GM23248 (cell line): ENCODE measurements at regions not wholly inside any gene's neighbourhood (a gene's known extent, or its start where the extent isn't known, plus 50 kb on each side); places are given as distances from the start of the nearest gene placed in this dataset.

ENCODE experiments used
- DNase-seq: peaks from one replicate; pipeline ENCODE4 v3.0.0-alpha.2; 2015
- H2AFZ ChIP-seq: fragments of 200-600 bp; sonication (generic); 2 replicates; pipeline ENCODE4 v1.6.1; 2016; ENCODE audit warnings: antibody characterized with exemption
- H3F3A ChIP-seq: fragments of 200-600 bp; sonication (generic); 2 replicates; pipeline ENCODE4 v1.6.1; 2016; ENCODE audit warnings: mild to moderate bottlenecking, antibody characterized with exemption, mixed run types; ENCODE audit not compliant: insufficient read depth
- H3K27ac ChIP-seq: fragments of 200-600 bp; sonication (generic); 2 replicates; pipeline ENCODE4 v1.5.1; 2016; ENCODE audit warnings: mild to moderate bottlenecking
- H3K27me3 ChIP-seq: fragments of 200-600 bp; sonication (generic); replicated peaks from 2 replicates; pipeline ENCODE4 v1.6.1; 2016; ENCODE audit warnings: mild to moderate bottlenecking; ENCODE audit not compliant: insufficient read depth
- H3K36me3 ChIP-seq: fragments of 200-600 bp; sonication (generic); 2 replicates; pipeline ENCODE4 v1.6.1; 2016; ENCODE audit warnings: low read depth, mild to moderate bottlenecking
- H3K4me1 ChIP-seq: fragments of 200-600 bp; sonication (generic); 2 replicates; pipeline ENCODE4 v1.6.1; 2016; ENCODE audit warnings: mild to moderate bottlenecking; ENCODE audit not compliant: insufficient read depth
- H3K4me2 ChIP-seq: fragments of 200-600 bp; sonication (generic); one replicate; pipeline ENCODE4 v1.6.1; 2016; ENCODE audit warnings: mild to moderate bottlenecking; ENCODE audit not compliant: unreplicated experiment
- H3K4me3 ChIP-seq: fragments of 200-600 bp; sonication (generic); 2 replicates; pipeline ENCODE4 v1.5.1; 2016; ENCODE audit warnings: mild to moderate bottlenecking
- H3K79me2 ChIP-seq: fragments of 200-600 bp; sonication (generic); 2 replicates; pipeline ENCODE4 v1.6.1; 2016; ENCODE audit warnings: mild to moderate bottlenecking; ENCODE audit not compliant: insufficient read depth
- H3K9ac ChIP-seq: fragments of 200-600 bp; sonication (generic); 2 replicates; pipeline ENCODE4 v1.6.1; 2016; ENCODE audit warnings: mild to moderate bottlenecking
- H3K9me2 ChIP-seq: fragments of 200-600 bp; sonication (generic); 2 replicates; pipeline ENCODE4 v1.6.1; 2016; ENCODE audit warnings: mixed run types, mild to moderate bottlenecking, moderate library complexity; ENCODE audit not compliant: insufficient read depth
- H3K9me3 ChIP-seq: fragments of 200-600 bp; sonication (generic); one replicate; pipeline ENCODE4 v1.6.1; 2017; ENCODE audit warnings: low read depth
- H4K20me1 ChIP-seq: fragments of 200-600 bp; sonication (generic); 2 replicates; pipeline ENCODE4 v1.6.0; 2016; ENCODE audit not compliant: insufficient read depth
- EZH2 ChIP-seq: fragments of 200-600 bp; sonication (generic); IDR thresholded peaks from 2 replicates; pipeline ENCODE4 v1.6.1; 2018; ENCODE audit warnings: antibody characterized with exemption, mild to moderate bottlenecking; ENCODE audit not compliant: insufficient read depth, poor library complexity, severe bottlenecking
- EZH2phosphoT487 ChIP-seq: fragments of 200-600 bp; sonication (generic); IDR thresholded peaks from 2 replicates; pipeline ENCODE4 v1.6.1; 2018; ENCODE audit warnings: antibody characterized with exemption, moderate library complexity, mild to moderate bottlenecking, low read depth; ENCODE audit not compliant: insufficient read depth
- WGBS, 2 experiments: methylation state at CpG; one replicate each; pipeline ENCODE4 v1.1.6; 2015 to 2017; ENCODE audit warnings: low lambda C conversion rate in 2 of 2, low coverage in 1 of 2; ENCODE audit errors: missing lambda C conversion rate in 2 of 2; 5-methylcytosine and 5-hydroxymethylcytosine counted together
- in situ Hi-C: fragments of 300-500 bp; cut with MboI; formaldehyde crosslinking; loops from 2 replicates; pipeline ENCODE4 v1.15.0; 2020

DNA sequence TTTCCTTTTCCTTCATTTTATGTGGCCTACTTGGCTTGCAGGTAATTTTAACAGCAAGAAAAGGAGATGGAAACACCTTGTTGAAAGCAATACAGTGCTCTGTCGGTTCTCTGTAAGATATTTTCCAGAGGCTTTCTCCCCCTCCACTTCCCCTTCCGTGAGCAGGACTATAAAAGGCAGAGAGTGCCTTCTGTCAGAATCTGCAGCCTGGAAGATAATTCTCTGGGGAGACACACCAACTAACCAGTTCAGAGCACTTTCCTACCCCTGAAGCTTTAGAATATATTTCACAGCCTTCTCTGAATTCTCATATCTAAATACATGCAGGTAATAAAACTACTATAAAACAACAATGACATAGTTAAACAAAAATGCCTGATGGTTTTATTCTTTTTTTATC is 141.1 kb downstream of the IDS start:
- TF ChIP-seq EZH2 (no peak), EZH2phosphoT487 (no peak)
- Histone ChIP-seq H3K27ac (no peak overlapping the region), H3K36me3 (no peaks in the 10 kb centered on the region), H3K4me1 (no peaks in the 10 kb centered on the region), H3K4me3 (no peak overlapping the region), H3K9ac (no peak overlapping the region), H3K9me3 (no peaks in the 10 kb centered on the region), H4K20me1 (no peaks in the 10 kb centered on the region), H3K79me2 (no peaks in the 10 kb centered on the region), H3K27me3 (no peaks in the 10 kb centered on the region), H3F3A (no peaks in the 10 kb centered on the region), H2AFZ (no peak overlapping the region), H3K4me2 (no peak overlapping the region), H3K9me2 (no peaks in the 10 kb centered on the region)
- 28 to 32% methylated on average over 2 of the region's 2 CpGs for WGBS, 2 experiments
- in situ Hi-C loops, result no loop called here
- DNase-seq, result no peak

DNA sequence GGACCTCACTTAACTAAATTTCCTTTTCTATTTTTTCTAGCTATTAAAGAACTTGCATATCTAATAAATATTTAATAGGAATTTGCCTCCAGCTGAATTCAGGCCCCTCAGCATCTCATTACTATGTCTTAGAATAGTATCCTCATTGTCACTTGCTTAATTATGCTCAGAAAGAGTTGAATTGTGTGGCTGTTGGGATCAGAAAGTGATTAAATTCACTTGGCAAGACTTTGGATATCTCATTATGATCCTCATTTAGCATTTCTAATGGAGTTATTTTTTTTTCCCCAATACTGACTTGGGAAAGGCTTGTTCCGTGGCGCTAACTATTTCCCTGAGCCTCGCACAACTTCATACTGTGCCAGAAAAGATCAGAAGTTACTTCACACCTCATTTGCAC is 158.8 kb downstream of the IDS start:
- TF ChIP-seq EZH2 (no peak), EZH2phosphoT487 (no peak)
- Histone ChIP-seq H3K27ac (no peak overlapping the region), H3K4me1 (no peaks in the 10 kb centered on the region), H2AFZ (no peak overlapping the region), H3K36me3 (no peaks in the 10 kb centered on the region), H3K4me2 (no peak overlapping the region), H3K9me2 (no peaks in the 10 kb centered on the region), H3K79me2 (no peaks in the 10 kb centered on the region), H3K9ac (no peak overlapping the region), H3K4me3 (no peak overlapping the region), H3K9me3 (no peaks in the 10 kb centered on the region), H3K27me3 (no peaks in the 10 kb centered on the region), H3F3A (no peaks in the 10 kb centered on the region), H4K20me1 (no peaks in the 10 kb centered on the region)
- DNase-seq, result no peak
- in situ Hi-C loops, result no loop called here
- 15 to 19% methylated on average over 3 of the region's 3 CpGs for WGBS, 2 experiments

DNA sequence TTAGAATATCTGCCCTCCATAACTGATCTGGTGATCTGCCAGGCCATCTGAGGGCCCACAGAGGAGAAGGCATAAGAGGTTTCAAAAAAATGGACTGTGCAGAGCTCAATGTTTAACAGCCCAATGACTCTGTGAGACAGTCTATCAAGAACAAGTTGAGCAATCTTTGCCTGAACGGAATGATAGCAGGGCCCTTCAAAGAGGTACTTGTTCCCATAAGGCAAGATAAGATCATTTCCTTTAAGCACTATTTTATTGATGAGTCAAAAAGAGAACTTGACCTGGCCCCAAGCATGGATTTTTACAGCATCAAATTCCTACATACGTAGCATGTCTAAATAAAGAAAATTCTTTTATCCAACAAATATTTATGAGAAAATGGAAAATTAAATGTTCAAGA is 182.8 kb downstream of the IDS start:
- 36 to 37% methylated on average over 2 of the region's 2 CpGs for WGBS, 2 experiments
- H3F3A ChIP-seq, result no peaks in the 10 kb centered on the region
- in situ Hi-C loops, result no loop called here

DNA sequence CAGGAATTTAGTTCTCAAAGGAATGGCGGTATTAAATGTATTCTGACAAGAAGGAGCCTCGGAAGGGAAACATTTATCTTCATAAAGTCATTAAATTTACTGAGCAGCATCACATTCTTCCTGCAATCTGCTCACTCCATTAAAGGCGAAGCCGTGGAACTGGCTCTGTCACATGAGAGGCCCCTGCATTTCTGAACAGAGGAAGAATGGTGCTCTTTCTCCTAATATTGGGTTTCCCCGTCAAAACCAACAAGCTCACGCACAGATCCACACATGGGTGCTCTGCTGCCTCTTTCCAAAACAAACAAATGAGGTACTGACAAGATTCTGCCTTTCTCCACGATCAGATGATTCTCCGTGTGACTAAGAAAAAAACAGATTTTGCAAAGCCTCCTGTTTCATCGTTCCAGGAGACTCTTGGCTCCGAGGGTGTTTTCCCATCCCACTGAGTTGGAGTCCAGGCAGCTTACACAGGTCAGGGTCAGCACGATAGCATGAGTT is 191.2 kb downstream of the IDS start:
- 6 to 8% methylated on average over 11 of the region's 11 CpGs for WGBS, 2 experiments
- in situ Hi-C loops, result no loop called here
- no peak for TF ChIP-seq EZH2
- no peak for TF ChIP-seq EZH2phosphoT487
- H3K4me2 ChIP-seq, result no peak overlapping the region
- no peak overlapping the region for H2AFZ ChIP-seq
- H3K36me3 ChIP-seq, result no peaks in the 10 kb centered on the region
- no peaks in the 10 kb centered on the region for H3K79me2 ChIP-seq
- DNase-seq, result peak; percentile 20
- no peak overlapping the region for H3K4me3 ChIP-seq
- no peaks in the 10 kb centered on the region for H4K20me1 ChIP-seq
- no peaks in the 10 kb centered on the region for H3F3A ChIP-seq
- no peaks in the 10 kb centered on the region for H3K9me2 ChIP-seq
- H3K9me3 ChIP-seq, result no peaks in the 10 kb centered on the region
- no peak overlapping the region for H3K27ac ChIP-seq
- H3K27me3 ChIP-seq, result no peaks in the 10 kb centered on the region
- no peaks in the 10 kb centered on the region for H3K4me1 ChIP-seq
- H3K9ac ChIP-seq, result no peak overlapping the region

More for the DNA sequence above, 182.8 kb downstream of the IDS start:
- H3K4me3 ChIP-seq, result no peak overlapping the region
- H3K4me2 ChIP-seq, result no peak overlapping the region
- H3K9me3 ChIP-seq, result no peaks in the 10 kb centered on the region
- H3K9ac ChIP-seq, result no peak overlapping the region
- no peak for TF ChIP-seq EZH2
- TF ChIP-seq EZH2phosphoT487, result no peak
- H3K79me2 ChIP-seq, result no peaks in the 10 kb centered on the region
- H3K9me2 ChIP-seq, result no peaks in the 10 kb centered on the region
- H3K36me3 ChIP-seq, result no peaks in the 10 kb centered on the region
- H3K4me1 ChIP-seq, result no peaks in the 10 kb centered on the region
- no peaks in the 10 kb centered on the region for H3K27me3 ChIP-seq
- no peaks in the 10 kb centered on the region for H4K20me1 ChIP-seq
- no peak overlapping the region for H2AFZ ChIP-seq
- DNase-seq, result no peak
- no peak overlapping the region for H3K27ac ChIP-seq

DNA sequence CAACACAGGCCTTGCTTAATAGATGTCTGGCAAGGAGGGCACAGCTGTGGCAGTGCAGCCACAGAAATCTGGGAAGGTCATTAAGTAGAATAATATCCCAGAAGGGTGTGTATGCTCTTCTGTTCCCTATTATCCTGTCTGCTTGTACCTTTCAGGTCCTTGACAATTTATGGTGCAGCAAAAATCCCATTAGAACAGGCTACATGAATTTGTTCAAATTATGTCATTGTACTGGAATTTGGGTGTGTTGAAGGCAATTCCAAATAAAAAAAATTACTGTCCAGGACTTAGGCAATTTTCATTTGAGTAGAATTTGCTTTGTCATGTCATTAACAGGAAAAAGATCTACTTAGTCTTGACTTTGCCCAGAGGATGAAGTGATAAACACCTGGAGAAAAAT is 192.1 kb downstream of the IDS start:
- H3K9me2 ChIP-seq, result no peaks in the 10 kb centered on the region
- no peak overlapping the region for H3K27ac ChIP-seq
- in situ Hi-C loops, result no loop called here
- H3K79me2 ChIP-seq, result no peaks in the 10 kb centered on the region
- H3K27me3 ChIP-seq, result no peaks in the 10 kb centered on the region
- no peak overlapping the region for H3K4me3 ChIP-seq
- H3F3A ChIP-seq, result no peaks in the 10 kb centered on the region
- peak; percentile 13 for DNase-seq
- no peaks in the 10 kb centered on the region for H3K36me3 ChIP-seq
- H3K4me2 ChIP-seq, result no peak overlapping the region
- H3K4me1 ChIP-seq, result no peaks in the 10 kb centered on the region
- H2AFZ ChIP-seq, result no peak overlapping the region
- TF ChIP-seq EZH2phosphoT487 (no peak), EZH2 (no peak)
- H4K20me1 ChIP-seq, result no peaks in the 10 kb centered on the region
- no peak overlapping the region for H3K9ac ChIP-seq
- no peaks in the 10 kb centered on the region for H3K9me3 ChIP-seq
